Right hindlimb (tissue), 1 donor: ENCODE measurements at regions not wholly inside any gene's neighbourhood (a gene's known extent, or its start where the extent isn't known, plus 50 kb on each side); places are given as distances from the start of the nearest gene placed in this dataset.

Experiments
- DNase-seq: peaks from one replicate; pipeline ENCODE4 v3.0.0-alpha.2; 2018

DNA sequence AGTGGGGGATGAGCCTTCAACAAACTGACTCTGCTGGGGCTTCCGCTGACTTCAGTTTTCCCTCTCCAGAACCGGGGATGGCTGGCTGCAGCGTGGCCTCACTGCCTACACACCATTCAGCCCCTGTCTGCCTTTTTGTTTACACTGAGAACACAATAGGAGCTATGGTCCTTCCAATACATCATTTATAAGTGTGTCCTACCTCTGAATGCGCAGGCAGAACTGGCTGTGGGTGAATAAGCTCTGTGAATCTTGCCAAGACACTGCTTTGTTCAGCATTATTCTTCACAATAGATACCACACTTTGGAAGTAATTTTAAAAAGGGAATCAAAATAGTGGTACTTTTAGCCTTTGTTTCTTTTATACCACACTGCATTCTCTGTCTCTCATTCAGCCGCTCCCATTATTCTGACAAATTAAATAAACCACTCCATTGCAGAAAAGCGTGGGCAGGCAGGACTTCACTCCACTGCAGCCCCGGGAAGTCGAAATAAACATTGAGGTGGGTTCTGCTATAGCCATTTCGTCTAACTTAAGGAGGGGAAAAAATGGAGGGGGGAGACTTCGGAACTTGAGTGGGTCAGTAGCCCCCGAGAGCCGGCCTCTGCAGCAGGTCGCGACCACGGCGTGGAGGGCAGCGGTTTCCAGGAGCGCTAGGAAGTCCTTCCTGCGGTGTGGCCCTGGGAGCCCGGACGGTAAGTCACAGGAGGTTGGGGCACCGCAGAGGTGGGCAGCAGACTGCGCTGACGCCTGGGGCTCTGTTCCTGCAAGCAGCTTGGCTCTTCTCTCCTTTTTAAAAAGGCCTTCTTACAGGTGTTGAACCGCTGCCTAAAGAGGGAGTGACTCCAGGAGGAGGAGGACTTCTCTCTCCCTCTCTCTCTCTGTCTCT is 94.8 kb upstream of the SOX1 start:
- DNase-seq, result no peak

DNA sequence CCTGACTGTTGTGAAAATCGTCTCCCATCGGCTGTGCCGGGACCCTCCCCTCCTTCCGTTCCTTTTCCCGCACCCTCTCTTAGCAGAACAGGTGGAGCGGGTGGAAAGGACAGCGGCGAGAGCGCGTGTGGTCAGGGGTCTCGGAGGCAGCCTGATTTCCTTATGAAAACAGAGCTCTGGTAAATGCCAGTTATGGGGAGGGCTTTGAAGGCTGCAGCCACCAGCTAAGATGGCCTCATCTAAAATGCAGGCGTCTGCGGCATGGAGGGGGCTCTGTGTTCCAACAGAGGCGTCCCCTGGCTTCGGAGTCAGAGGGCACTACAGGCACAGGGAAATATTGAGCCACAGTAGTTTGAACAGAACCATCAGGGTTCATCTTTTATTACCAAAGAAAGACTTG is 93.8 kb upstream of the SOX1 start:
- DNase-seq, result no peak

- DNase-seq, result no peak
Measured at GRCh38 chr13:111973605-111974340, 93.2 kb upstream of the SOX1 start.

DNA sequence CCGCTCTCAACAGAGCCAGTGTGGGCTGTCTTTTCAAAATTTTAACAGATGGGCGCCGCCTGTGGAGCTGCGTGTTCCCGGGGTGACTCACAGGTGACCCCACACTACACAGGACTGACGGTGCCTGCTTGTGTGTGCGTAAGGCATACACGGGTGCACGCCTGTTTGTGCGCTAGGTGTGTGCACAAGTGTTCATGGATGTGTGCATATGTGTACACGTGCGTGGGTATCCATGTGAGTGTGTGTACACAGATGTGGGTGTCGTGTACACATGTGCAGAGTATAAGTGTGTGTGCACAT is 92.7 kb upstream of the SOX1 start:
- DNase-seq, result peak; percentile 30

DNA sequence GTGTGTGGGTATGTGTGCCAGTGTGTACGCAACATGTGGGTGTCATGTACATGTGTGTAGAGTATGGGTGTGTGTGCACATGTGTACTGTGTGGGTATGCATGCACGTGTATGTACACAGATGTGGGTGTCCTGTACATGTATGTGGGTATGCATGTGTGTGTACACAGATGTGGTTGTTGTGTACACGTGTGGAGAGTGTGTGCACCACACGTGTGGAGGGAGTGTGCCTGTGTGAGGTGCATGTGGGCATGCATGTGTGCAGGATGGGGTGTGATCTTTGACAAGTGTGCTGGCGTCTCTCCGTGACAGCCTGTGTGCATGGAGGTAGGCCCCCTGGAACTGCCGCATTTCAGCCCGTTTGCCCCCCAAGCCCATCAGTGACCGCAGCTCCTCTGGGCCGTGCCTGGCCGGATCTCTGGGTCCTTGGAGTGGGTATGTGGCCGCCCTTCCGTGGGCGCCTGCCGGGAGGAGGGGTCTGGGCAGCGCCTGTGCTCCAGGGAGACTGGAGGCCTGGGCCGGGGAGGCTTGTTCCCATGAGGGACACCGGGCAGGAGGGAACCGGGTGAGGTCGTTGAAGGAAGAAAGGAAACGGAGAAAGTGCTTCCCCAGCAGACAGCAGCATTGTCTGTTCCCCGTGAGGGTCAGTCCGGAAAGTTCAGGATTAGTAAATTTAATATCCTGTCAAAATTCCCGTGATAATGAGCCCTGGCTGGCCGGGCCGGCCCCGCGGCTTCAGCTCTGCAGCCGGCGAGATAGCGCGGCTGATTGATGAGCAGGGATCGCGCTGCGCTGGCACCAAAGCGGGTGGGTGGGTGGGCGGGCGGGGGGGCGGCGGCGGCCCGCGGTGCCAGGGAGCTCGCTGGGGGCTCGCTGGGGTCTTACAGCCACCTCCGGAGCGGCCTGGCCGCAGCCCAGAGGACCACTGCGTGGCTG is 91.1 kb upstream of the SOX1 start:
- DNase-seq, result no peak

- no peak for DNase-seq
Measured at GRCh38 chr13:111976474-111977178, 90.3 kb upstream of the SOX1 start.

GRCh38 chr13:111977179-111977506 is 89.8 kb upstream of the SOX1 start:
- DNase-seq, result no peak

DNA sequence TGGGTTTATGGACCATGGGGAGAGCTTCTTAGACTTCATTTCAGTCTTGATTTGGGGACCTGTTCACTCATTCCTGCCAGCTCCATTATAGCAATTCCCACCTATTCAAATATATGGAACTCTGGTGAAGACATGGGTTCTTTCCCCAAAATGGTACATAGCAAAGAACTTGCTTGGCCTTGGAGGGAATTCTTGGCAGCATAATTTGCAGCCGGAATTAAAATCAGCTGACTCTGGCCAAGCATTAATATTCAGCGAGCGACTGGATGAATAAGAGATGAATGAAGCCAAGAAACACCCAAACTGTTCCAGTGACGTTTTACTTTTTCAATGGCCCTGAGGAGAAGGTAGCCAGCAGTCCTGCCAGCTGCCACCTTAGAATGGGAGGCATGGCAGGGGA is 88.4 kb upstream of the SOX1 start:
- peak; percentile 56 for DNase-seq

DNA sequence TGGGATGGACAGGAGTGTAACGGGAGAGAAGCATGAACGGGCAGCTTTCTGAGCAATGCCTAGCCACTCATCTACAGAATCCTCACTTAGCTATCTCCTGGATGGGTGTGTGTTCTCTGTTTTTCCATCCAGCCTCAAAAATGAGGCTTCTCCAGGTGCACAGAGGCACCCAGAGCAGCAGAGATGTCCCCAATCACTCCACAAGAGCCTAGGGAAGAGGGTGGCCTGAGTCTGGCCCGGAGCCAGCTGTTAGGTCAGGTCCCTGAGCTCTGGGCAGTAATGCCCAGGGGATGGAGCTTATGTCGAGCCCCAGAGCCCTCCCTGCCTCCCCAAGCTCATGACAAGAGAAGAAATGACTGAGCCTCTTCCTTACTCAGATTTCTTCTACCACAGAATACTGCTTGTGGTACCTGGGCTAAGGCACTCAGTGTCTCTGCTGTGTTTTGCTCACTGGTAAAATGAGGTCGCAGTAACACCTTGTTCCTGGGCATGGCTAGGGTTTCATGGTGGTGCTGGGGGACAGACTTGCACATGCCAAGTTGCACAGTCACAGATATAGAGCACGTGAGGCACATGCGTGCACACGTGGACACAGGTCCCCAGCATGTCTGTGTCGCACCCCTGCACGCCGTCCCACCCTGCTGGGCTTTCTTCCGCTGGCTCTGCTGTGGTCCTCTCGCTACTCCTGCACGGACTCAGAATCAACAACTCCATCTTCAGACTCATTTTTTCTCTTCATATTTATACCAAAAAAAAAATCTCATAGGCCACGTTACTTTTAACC is 86.6 kb upstream of the SOX1 start:
- no peak for DNase-seq

- DNase-seq, result no peak
Measured at GRCh38 chr13:111981006-111981405, 85.9 kb upstream of the SOX1 start.

DNA sequence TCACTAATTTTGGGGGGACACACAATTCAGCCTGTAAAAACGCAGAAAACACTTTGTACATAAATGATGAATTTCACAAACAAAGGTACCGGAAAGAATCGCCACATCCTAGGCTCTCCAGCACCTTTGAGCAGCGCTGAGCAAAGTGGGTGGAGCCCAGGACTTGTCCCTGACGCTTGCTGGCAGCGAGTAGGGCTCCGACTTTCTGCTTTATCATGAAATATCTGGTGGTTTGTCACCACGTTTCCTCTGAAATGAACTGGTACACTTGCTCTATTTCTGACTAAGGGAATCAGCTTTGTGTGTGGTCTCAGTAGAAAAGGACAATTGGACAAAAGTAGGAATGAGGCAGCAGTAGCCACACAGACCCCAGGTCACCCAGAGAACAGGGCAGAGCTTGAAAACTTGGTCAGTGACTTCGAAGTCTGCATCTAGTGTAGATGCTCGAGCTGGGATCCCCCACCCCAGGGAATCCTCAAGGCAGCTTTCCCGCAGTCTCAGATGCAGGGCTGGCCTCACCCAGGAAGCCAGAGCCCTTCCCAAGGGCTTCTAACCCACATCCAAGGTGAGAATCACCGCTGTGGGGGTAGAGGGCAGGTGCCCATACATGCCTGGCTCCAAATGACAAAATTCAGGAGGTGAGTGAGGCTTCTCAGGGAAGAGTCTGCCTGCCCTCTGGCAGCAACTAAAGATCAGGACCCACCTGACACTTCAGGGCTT is 85.3 kb upstream of the SOX1 start:
- DNase-seq, result no peak

- no peak for DNase-seq
Measured at GRCh38 chr13:111984349-111984748, 82.6 kb upstream of the SOX1 start.

DNA sequence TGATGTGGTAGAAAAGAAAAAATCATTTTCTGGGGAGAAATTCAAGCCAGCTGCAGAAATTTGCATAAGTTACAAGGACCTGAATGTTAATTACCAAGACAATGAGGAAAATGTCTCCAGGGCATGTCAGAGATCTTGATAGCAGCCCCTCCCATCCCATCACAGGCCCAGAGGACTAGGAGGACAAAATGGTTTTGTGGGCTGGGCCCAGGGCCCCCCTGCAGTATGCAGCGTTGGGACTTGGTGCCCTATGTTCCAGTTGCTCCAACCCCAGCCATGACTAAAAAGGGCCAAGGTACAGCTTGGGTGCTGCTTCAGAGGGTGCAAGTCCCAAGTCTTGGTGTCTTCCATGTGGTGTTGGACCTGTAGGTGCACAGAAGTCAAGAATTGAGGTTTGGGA is 76.6 kb upstream of the SOX1 start:
- DNase-seq, result no peak

DNA sequence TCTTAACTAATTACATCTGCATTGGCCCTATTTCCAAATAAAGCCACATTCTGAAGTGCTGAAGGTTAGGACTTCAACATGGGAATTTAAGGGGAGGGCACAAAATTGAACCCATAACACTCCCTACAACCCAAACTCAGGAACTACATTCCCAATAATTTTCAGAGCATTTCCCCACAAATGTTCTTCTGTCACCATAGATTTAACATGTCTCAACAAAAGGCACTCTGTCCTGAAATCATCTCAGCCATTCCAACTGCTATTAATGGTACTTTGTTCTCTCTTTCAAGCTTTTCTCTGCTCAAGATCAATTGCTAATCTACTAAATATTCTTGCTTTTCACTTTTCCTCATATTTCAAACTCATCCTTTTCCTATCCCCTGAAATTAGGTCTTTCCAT is 74.0 kb upstream of the SOX1 start:
- no peak for DNase-seq

- no peak for DNase-seq
Measured at GRCh38 chr13:111993691-111994090, 73.3 kb upstream of the SOX1 start.

GRCh38 chr13:111994578-111994977 is 72.4 kb upstream of the SOX1 start:
- no peak for DNase-seq

GRCh38 chr13:111999352-111999751 is 67.6 kb upstream of the SOX1 start:
- no peak for DNase-seq

- no peak for DNase-seq
Measured at GRCh38 chr13:112000888-112001287, 66.1 kb upstream of the SOX1 start.

- no peak for DNase-seq
Measured at GRCh38 chr13:112001571-112001970, 65.4 kb upstream of the SOX1 start.

- DNase-seq, result no peak
Measured at GRCh38 chr13:112003396-112003795, 63.6 kb upstream of the SOX1 start.

DNA sequence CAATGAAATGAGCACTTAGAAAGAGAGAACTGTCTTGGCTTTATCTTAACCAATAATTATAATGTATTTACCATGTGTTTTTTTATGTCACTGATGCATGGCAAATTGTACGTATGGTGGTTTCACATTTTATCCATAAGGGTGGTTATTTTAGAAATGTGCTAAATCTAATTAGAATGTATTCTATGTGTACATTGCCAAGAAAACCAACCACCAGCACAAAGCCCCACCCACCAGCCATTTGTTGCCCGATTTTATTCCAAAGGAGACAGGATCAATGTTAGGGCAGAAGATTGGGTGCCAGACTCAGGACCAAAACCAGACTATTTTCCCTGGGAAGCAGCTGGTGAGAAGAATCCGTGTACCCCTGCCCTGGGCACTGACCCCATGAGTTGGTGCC is 63.0 kb upstream of the SOX1 start:
- DNase-seq, result no peak
